Mammary epithelial cell (primary cell): ENCODE measurements at regions not wholly inside any gene's neighbourhood (a gene's known extent, or its start where the extent isn't known, plus 50 kb on each side); places are given as distances from the start of the nearest gene placed in this dataset.

Experiments used
- CTCF ChIP-seq, 2 donors: IDR thresholded peaks in 1 of 2; conservative IDR thresholded peaks in 1 of 2; 2 replicates each; pipeline ENCODE4 v1.5.1; 2011 to 2012; ENCODE audit warnings: inconsistent platforms in 2 of 2, low read length in 2 of 2, mild to moderate bottlenecking in 2 of 2, control low read depth in 1 of 2, low read depth in 1 of 2; ENCODE audit not compliant: insufficient read depth in 1 of 2; ENCODE audit errors: extremely low read depth in 1 of 2
- EZH2 ChIP-seq: IDR thresholded peaks from 2 replicates; pipeline ENCODE4 v1.6.1; 2012; ENCODE audit warnings: low read length, inconsistent platforms, borderline replicate concordance

GRCh38 chr6:74451953-74452352, 753.9 kb downstream of the COL12A1 start:
- TF ChIP-seq CTCF (conservative IDR thresholded peaks at IDR 0.05 in 1 of 2, IDR thresholded peaks at IDR 0.05 in 1 of 2; ENCODE audit: extremely low read depth in 1 of 2, insufficient read depth in 1 of 2, low read depth in 1 of 2, low read length in 2 of 2) (no peak), EZH2 (no peak)
